C4-2B (cell line): ENCODE measurements at regions not wholly inside any gene's neighbourhood (a gene's known extent, or its start where the extent isn't known, plus 50 kb on each side); places are given as distances from the start of the nearest gene placed in this dataset.

Experiments
- H3K27ac ChIP-seq: fragments of 450-650 bp; 2 replicates; pipeline ENCODE4 v1.5.1; 2017
- CTCF ChIP-seq: fragments of 450-650 bp; conservative IDR thresholded peaks from 2 replicates; pipeline ENCODE4 v1.5.1; 2017; ENCODE audit warnings: mild to moderate bottlenecking
- ZFX ChIP-seq: fragments of 450-650 bp; IDR thresholded peaks from 2 replicates; pipeline ENCODE4 v1.6.1; 2017

DNA sequence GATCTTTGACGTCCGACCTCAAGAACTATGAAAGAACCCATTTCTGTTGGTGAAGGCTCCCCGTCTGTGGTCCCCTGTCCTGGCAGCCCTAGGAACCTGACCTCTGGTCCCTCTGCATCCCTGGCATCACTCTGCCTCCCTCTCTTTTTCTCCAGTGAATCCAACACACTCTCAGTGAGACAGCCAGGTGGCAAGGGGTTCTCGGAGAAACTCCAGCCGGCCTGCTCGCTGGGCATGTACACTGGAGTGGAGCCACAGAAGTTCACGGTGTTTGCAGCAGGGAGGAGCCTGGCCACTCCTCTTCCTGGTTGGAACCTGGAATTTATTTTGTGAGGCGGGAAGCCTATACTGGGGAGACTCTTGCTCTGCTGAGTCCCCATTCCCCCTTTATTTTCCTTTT is 230.2 kb upstream of the AJAP1 start:
- H3K27ac ChIP-seq, result no peak overlapping the region
- TF ChIP-seq ZFX, result no peak
- no peak for TF ChIP-seq CTCF

GRCh38 chr1:4424766-4425165 is 229.6 kb upstream of the AJAP1 start:
- no peak overlapping the region for H3K27ac ChIP-seq
- TF ChIP-seq CTCF, result no peak

- H3K27ac ChIP-seq, result no peak overlapping the region
- TF ChIP-seq ZFX (no peak), CTCF (no peak)
These were observed 228.5 kb upstream of the AJAP1 start for GRCh38 chr1:4425892-4426291.

DNA sequence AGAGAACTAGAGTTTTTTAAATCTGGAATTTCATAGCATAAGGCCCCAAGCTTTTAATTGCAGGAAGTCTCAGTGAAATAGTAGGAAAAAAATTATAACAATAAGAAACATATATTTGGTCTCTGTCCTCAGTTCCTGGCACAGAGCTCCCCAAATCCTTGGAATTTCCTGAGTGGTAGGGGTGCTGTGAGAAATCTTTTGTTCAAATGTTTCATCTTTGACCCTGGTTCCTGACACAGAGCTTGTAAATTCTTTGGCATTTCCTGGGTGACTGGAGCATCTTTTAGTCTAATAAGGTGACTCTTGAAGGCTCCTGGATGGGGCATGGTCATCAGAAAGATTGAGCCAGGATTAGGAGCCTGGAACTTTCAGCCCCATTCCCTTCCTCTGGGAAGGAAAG is 225.7 kb upstream of the AJAP1 start:
- no peak overlapping the region for H3K27ac ChIP-seq
- no peak for TF ChIP-seq ZFX
- TF ChIP-seq CTCF, result no peak

DNA sequence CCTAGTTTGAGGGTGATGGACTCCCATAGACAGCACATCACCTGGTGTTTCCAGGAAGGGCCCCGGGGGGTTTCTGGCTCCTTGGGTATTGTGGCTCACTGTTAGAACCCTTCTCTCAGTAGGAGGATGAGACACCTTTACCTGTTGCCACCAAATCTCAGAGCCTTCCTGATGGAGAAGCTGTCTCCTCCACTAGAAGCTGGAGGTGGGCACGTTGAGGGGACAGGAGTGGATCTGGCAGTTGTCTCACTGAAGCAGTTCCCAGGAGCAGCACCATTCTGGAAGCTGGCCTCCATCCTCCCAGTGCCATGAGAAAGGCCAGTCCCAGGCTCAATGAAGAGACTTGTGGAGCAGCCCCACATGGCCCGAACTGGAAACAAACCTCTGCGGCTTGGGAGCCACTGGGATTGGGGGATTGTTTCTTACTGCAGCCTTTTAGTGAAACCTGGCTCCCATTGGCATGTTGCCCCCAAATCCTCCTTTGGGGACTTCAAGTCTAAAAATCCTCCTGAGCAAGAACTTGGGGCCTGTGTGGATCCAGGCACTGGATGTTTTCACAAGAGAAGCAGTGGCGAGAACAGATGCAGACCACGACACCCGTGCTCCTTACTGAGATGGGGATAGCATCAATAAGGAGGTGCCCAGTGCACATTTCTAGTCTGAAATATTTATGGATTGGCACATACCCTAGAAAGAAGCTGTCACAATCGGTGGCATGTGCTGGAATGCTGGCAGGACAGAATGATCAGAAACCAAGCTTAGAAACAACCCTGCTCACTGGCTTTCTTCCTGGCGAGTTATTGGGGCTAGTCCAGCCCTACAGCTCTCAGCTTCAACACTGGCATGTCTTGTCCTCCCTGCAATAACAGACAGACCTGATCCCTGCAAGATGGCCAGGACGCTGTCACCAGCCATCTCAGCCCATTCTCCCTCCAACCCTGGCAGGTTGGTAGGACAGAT is 223.7 kb upstream of the AJAP1 start:
- TF ChIP-seq ZFX (no peak), CTCF (no peak)
- H3K27ac ChIP-seq, result no peak overlapping the region

DNA sequence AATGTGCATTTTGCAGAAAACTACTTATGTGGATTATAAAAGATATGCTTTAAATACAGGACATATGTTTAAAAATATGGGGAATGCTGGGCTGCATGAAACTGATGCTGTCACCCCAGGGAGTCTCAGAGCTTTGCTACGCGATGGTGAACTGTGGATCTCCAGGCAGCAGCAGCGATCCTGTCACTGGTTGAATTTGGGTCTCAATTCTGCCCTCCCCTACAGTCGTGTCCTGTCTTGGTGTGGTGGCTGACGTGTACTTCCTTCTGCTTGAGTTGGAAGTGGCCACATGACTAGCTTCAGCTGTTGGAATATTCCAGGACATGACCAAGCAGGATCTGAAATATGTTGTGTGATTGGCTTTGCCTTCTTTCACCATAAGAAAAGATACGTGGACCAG is 222.9 kb upstream of the AJAP1 start:
- no peak overlapping the region for H3K27ac ChIP-seq
- no peak for TF ChIP-seq CTCF
- TF ChIP-seq ZFX, result no peak

DNA sequence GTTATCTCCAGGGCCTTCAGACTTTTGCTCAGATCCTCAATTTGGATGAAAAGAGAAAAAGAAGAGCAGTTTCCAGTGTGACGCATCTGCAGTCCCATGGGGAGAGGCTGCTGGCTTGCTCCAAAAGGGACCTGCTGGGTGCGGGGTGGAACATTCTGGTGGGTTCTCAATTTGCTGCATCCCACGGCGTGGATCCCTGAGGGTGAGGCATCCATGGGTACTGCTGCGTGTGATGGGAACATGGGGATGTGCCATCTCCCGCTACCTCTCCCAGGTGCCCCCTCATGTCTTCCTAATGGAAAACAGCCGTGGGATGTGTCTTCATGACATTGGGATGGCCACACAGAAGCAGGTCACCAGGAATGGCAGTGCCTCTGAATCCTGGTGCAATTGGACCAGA is 221.3 kb upstream of the AJAP1 start:
- no peak overlapping the region for H3K27ac ChIP-seq
- TF ChIP-seq CTCF (no peak), ZFX (no peak)
